GM12874 (cell line): ENCODE measurements at regions not wholly inside any gene's neighbourhood (a gene's known extent, or its start where the extent isn't known, plus 50 kb on each side); places are given as distances from the start of the nearest gene placed in this dataset.

ENCODE experiments used
- TF ChIP-seq, protein P1 (sequence below): IDR thresholded peaks from 2 replicates; pipeline ENCODE4 v1.5.1; 2011; ENCODE audit warnings: low read depth, mild to moderate bottlenecking, control low read depth, low read length, moderate library complexity; ENCODE audit not compliant: insufficient read depth

DNA sequence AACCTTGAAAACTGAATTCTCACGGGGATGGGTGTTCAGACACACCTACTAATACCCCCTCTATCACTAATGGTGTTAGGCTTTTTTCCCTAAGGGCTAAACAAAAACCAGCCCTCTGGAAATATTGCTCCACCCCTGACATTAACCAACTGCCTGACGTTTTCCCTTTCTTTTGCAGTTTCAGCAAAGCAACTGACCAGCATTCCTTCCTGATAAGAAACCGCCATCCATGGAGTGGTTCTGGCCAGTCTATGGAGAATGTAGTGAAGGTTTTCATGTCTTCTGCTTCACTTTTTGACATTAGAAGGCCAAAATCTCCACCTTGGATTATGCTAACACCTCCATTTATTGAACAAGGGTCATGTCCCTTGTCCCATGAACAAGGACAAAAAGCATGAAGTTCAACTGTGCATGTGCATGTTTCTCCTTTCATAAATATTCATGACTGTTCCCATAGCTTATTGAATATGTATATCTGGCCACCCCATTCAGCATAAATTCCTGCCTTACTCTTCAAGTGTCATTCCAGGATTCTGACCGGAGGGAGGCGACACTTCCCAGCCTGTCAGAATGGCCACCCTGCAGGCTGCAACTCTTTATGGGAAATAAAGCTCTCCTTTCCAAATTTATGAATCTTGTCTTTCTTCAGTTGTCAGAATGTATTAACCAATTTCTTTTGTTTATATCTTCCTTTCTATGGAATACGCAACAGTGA is 314.3 kb downstream of the HHIPL2 start:
- TF ChIP-seq, protein P1, sequence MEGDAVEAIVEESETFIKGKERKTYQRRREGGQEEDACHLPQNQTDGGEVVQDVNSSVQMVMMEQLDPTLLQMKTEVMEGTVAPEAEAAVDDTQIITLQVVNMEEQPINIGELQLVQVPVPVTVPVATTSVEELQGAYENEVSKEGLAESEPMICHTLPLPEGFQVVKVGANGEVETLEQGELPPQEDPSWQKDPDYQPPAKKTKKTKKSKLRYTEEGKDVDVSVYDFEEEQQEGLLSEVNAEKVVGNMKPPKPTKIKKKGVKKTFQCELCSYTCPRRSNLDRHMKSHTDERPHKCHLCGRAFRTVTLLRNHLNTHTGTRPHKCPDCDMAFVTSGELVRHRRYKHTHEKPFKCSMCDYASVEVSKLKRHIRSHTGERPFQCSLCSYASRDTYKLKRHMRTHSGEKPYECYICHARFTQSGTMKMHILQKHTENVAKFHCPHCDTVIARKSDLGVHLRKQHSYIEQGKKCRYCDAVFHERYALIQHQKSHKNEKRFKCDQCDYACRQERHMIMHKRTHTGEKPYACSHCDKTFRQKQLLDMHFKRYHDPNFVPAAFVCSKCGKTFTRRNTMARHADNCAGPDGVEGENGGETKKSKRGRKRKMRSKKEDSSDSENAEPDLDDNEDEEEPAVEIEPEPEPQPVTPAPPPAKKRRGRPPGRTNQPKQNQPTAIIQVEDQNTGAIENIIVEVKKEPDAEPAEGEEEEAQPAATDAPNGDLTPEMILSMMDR = no peak

DNA sequence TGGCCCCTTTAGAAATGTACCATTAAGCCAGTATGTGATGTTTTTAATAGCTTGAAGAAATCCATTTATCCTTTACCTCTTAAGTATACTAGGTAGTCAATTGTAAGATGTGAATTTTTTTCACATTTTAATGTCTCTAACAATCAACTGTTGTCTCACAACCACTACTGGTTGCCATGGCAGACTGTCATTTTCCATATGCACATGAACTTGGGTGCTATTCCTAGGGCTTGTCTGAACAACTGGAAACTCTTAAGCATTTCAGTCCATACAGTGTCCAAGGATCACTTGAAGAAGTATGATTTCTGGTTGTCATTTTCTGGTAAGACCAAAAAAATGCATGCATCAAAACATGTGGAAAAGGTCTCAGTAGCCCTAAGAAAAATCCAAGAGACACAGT is 315.1 kb downstream of the HHIPL2 start:
- TF ChIP-seq, protein P1 = no peak

DNA sequence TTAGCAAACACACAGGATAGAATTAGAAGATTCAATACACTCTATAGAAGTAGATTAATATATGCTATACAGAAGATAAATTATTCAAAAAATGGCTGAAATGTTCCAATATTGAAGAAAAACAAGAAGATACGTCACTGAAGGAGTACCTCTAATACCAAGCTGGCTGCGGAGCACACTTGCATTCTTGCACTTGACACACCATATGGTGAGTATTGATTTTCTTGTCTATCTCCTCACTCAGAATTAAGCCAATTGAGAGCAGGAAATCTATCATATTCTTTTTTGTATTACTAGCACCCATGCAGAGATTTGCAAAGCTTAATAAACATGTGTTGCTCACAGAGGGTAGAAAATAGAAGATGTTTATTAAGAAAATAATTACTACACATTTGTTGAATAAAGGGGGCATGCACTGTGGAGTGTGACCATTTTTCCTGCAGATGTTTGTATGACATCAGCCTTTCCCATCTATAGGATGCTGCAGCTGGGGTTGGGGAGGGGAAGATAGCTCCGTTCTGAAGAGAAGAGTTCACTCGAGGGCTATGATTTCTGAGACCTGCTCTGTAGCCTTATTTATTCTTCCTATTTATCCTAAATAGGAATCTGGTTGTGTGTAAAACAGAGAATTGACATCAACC is 318.1 kb downstream of the HHIPL2 start:
- TF ChIP-seq, protein P1 = no peak

DNA sequence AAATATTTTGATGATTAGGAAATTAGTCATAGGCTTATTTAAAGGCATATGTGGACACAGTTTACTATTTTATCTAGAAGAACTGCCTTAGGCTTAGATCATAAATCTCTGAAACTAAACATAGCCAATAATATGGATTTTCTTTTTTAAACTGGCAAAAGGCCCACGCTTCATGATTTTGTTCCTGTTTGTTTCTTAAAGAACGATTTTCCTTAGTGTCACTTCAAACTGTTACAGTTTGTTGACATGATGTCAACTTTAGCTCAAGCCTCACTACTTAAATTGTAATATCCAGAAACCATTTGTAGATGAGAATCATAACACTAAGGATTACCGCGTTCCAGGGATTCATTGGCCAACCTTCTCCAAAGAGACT is 322.6 kb downstream of the HHIPL2 start:
- TF ChIP-seq, protein P1 = no peak

DNA sequence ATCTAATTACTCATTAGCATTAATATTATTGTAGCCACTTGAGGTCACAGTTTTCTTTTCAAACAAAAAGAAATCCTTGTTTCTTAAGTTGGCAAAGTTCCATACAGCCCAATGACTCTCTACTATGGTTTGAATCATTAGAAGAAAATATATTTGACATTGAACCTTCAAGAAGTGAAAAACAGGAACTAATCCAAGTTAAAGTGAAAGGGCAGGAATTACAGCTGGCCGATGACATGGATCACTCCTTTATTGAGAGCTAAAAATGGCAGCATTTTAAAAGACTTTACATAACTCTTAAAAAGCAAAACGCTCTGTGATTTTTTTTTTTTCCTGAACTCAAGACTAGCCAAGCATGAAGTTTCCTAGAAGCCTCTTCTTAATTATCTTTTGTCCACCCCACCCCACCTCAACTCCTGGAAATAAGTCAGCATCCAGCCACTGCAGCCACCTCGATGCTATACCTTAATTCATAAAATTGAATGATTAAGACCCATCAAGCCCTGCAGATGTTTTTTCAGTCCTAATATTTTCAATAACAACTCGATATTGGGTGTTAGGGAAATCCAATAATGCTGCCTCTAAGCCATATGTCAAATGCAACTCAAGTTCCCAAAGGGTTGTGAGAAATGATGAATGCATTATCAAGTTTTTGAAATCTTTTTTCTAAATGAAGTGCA is 323.1 kb downstream of the HHIPL2 start:
- TF ChIP-seq, protein P1 = no peak

DNA sequence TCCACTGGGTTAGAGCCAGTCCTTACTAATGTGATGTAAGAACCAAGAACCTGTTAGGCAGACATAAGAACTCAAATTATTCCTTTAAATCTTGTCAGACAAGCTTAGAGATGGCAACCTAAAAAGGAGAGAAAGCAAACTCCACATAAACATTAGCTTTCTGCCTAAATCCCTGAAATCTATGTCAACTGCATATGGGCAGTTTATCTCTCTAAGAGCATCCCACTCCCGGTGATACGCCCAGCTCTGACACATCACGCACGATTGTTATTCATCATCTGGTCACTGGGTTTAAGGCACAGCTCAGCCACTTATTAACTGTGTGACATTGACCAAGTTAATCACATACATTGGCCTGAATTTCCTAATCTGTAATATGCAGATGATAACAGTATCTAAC is 323.7 kb downstream of the HHIPL2 start:
- TF ChIP-seq, protein P1 = no peak

DNA sequence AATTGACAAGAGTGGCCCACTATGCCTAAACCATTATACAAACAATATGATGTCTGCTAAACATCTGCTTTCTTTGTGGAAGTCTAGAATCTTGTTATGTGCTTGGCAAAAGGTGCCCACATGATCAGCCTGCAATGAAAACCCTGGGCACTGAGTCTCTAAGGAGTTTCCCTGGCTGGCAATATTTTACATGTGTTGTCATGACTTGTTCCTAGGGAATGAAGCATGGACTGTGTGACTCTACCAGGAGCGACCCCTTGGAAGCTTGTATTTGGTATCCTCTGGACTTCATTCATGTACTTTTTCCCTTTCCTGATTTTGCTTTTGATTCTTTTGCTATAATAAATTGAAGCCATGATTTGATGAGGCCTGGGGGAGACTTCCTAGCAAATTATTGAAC is 324.9 kb downstream of the HHIPL2 start:
- TF ChIP-seq, protein P1 = no peak
